ENCODE measurements at regions not wholly inside any gene's neighbourhood (a gene's known extent, or its start where the extent isn't known, plus 50 kb on each side); places are given as distances from the start of the nearest gene placed in this dataset.

- CTCF ChIA-PET (ENCODE audit: low intra/inter-chr PET ratio), result no interaction called here
Observed at GRCh38 chr2:140158259-140158658, 1378.1 kb upstream of the NXPH2 start.

More at GRCh38 chr2:140158259-140158658, 1378.1 kb upstream of the NXPH2 start:
- Histone ChIP-seq H3K4me1 (replicated peaks in 1 of 2; ENCODE audit: control insufficient read depth in 2 of 2, insufficient read depth in 2 of 2, low read length in 2 of 2) (no peaks in the 10 kb centered on the region), H3K79me2 (ENCODE audit: control insufficient read depth, insufficient read depth, low read length) (no peaks in the 10 kb centered on the region), H4K20me1 (replicated peaks; ENCODE audit: control insufficient read depth, insufficient read depth, low read length) (no peaks in the 10 kb centered on the region), H3K27me3 (ENCODE audit: control insufficient read depth in 2 of 2, insufficient read depth in 2 of 2, low read length in 2 of 2) (no peaks in the 10 kb centered on the region), H3K27ac (ENCODE audit: extremely low read depth, low read depth, low read length) (no peak overlapping the region), H3K36me3 (ENCODE audit: control insufficient read depth, insufficient read depth, low read length) (no peaks in the 10 kb centered on the region), H3K4me2 (ENCODE audit: insufficient read depth, low read length) (no peak overlapping the region), H3K9me3 (replicated peaks; ENCODE audit: control insufficient read depth, insufficient read depth, low read depth, low read length) (no peaks in the 10 kb centered on the region), H2AFZ (ENCODE audit: low read depth, low read length) (no peak overlapping the region), H3K9ac (ENCODE audit: insufficient read depth in 1 of 2, low read depth in 2 of 2, low read length in 2 of 2) (no peak overlapping the region), H3K9me1 (ENCODE audit: control insufficient read depth, insufficient read depth, low read length) (no peaks in the 10 kb centered on the region), H3K4me3 (no peak overlapping the region)
- no peak for FAIRE-seq
- intact Hi-C loops (cut with micrococcal nuclease), result no loop called here
- no peak for TF ChIP-seq SPI1 (IDR thresholded peaks at IDR 0.05; ENCODE audit: borderline replicate concordance, low read depth, low read length)
- TF ChIP-seq TAF1 (IDR thresholded peaks at IDR 0.05; ENCODE audit: control insufficient read depth, extremely low read depth, insufficient read depth, low read length, severe bottlenecking), result no peak
- no peak for TF ChIP-seq BRF2 (IDR thresholded peaks at IDR 0.05; ENCODE audit: borderline replicate concordance, insufficient read depth, insufficient read length)
- TF ChIP-seq NKRF (IDR thresholded peaks at IDR 0.05; ENCODE audit: borderline replicate concordance), result no peak
- no peak for TF ChIP-seq MTA2 (IDR thresholded peaks at IDR 0.05; ENCODE audit: low read depth)
- no peak for TF ChIP-seq MCM7 (IDR thresholded peaks at IDR 0.05)
- no peak for TF ChIP-seq HNRNPK (IDR thresholded peaks at IDR 0.05; ENCODE audit: low read depth, low read length, poor library complexity, severe bottlenecking)
- no peak for TF ChIP-seq ZNF431 (CRISPR knock-in tag; IDR thresholded peaks at IDR 0.05)
- TF ChIP-seq MED1 (CRISPR knock-in tag; IDR thresholded peaks at IDR 0.05; ENCODE audit: borderline replicate concordance), result no peak
- no peak for TF ChIP-seq ETS2 (tag; IDR thresholded peaks at IDR 0.05; ENCODE audit: borderline replicate concordance, poor library complexity, severe bottlenecking)
- TF ChIP-seq TEAD2 (tag; IDR thresholded peaks at IDR 0.05), result no peak
- TF ChIP-seq, protein P1, sequence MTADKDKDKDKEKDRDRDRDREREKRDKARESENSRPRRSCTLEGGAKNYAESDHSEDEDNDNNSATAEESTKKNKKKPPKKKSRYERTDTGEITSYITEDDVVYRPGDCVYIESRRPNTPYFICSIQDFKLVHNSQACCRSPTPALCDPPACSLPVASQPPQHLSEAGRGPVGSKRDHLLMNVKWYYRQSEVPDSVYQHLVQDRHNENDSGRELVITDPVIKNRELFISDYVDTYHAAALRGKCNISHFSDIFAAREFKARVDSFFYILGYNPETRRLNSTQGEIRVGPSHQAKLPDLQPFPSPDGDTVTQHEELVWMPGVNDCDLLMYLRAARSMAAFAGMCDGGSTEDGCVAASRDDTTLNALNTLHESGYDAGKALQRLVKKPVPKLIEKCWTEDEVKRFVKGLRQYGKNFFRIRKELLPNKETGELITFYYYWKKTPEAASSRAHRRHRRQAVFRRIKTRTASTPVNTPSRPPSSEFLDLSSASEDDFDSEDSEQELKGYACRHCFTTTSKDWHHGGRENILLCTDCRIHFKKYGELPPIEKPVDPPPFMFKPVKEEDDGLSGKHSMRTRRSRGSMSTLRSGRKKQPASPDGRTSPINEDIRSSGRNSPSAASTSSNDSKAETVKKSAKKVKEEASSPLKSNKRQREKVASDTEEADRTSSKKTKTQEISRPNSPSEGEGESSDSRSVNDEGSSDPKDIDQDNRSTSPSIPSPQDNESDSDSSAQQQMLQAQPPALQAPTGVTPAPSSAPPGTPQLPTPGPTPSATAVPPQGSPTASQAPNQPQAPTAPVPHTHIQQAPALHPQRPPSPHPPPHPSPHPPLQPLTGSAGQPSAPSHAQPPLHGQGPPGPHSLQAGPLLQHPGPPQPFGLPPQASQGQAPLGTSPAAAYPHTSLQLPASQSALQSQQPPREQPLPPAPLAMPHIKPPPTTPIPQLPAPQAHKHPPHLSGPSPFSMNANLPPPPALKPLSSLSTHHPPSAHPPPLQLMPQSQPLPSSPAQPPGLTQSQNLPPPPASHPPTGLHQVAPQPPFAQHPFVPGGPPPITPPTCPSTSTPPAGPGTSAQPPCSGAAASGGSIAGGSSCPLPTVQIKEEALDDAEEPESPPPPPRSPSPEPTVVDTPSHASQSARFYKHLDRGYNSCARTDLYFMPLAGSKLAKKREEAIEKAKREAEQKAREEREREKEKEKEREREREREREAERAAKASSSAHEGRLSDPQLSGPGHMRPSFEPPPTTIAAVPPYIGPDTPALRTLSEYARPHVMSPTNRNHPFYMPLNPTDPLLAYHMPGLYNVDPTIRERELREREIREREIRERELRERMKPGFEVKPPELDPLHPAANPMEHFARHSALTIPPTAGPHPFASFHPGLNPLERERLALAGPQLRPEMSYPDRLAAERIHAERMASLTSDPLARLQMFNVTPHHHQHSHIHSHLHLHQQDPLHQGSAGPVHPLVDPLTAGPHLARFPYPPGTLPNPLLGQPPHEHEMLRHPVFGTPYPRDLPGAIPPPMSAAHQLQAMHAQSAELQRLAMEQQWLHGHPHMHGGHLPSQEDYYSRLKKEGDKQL (CRISPR knock-in tag; IDR thresholded peaks at IDR 0.05; ENCODE audit: borderline replicate concordance), result no peak
- no peak for DNase-seq (ENCODE audit: extremely low read depth in 1 of 4, low spot score in 3 of 4)
- POLR2A ChIA-PET, result no interaction called here
- ATAC-seq, result no peak
- in situ Hi-C loops (cut with MboI), result no loop called here
- WGBS (ENCODE audit: insufficient coverage, low coverage, missing lambda C conversion rate), result 0% methylated on average over 2 of the region's 2 CpGs
- no TSS peak for BruUV-seq (replicated peaks)
